B cell (primary cell): ENCODE measurements at regions not wholly inside any gene's neighbourhood (a gene's known extent, or its start where the extent isn't known, plus 50 kb on each side); places are given as distances from the start of the nearest gene placed in this dataset.

ENCODE experiments used
- ATAC-seq: fragments of 200-7000 bp; cut with Tn5 transposase; one replicate; pipeline ENCODE4 v1.10.0; 2021; ENCODE audit warnings: low read depth, mild to moderate bottlenecking, moderate number of reproducible peaks, moderate library complexity
- CTCF ChIA-PET: fragments of 350-600 bp; sonication (Branson Sonifier 250); formaldehyde crosslinking; loops from one replicate; lab custom pipeline; 2021; ENCODE audit warnings: antibody characterized with exemption, inconsistent platforms; lab: Charles Lee
- POLR2A ChIA-PET: fragments of 350-600 bp; sonication (Branson Sonifier 250); formaldehyde crosslinking; loops from one replicate; lab custom pipeline; 2021; ENCODE audit warnings: antibody characterized with exemption; lab: Charles Lee
- DNase-seq: peaks from one replicate; pipeline ENCODE4 v3.0.0; 2013
- H2AFZ ChIP-seq: 2 replicates; pipeline ENCODE4 v1.6.1; 2012; ENCODE audit warnings: mild to moderate bottlenecking, low read depth, low read length; ENCODE audit not compliant: insufficient read depth, poor library complexity, severe bottlenecking
- H3K27ac ChIP-seq, 2 donors: 1 replicate in 1 of 2; 2 replicates in 1 of 2; pipeline ENCODE4 v1.5.1; 2012 to 2013; ENCODE audit warnings: low read length in 2 of 2, mild to moderate bottlenecking in 2 of 2, moderate library complexity in 1 of 2
- H3K27me3 ChIP-seq, 4 experiments: fragments of 200-600 bp in 1 of 4; sonication (generic) in 1 of 4; replicated peaks in 1 of 4; 1 replicate in 2 of 4; 2 replicates in 2 of 4; pipeline versions ENCODE4 v1.6.1 to v1.7.0; 2013 to 2016; ENCODE audit warnings: low read length in 3 of 4, mild to moderate bottlenecking in 2 of 4, mixed read lengths in 1 of 4, moderate library complexity in 1 of 4; ENCODE audit not compliant: insufficient read depth in 4 of 4, control insufficient read depth in 3 of 4; ENCODE audit errors: control extremely low read depth in 1 of 4
- H3K36me3 ChIP-seq, 2 experiments: replicated peaks in 1 of 2; 1 replicate in 1 of 2; 2 replicates in 1 of 2; pipeline versions ENCODE4 v1.6.1 to v1.7.1; 2013; ENCODE audit warnings: low read length in 1 of 2; ENCODE audit not compliant: insufficient read depth in 2 of 2, control insufficient read depth in 1 of 2; ENCODE audit errors: control extremely low read depth in 1 of 2, extremely low read depth in 1 of 2
- H3K4me1 ChIP-seq, 2 donors: fragments of 200-600 bp in 1 of 2; sonication (generic) in 1 of 2; 1 replicate in 1 of 2; 2 replicates in 1 of 2; pipeline versions ENCODE4 v1.5.1 to v1.6.1; 2013 to 2017; ENCODE audit warnings: low read length in 2 of 2; ENCODE audit not compliant: control insufficient read depth in 2 of 2, insufficient read depth in 2 of 2
- H3K4me2 ChIP-seq: replicated peaks from 2 replicates; pipeline ENCODE3; 2012; ENCODE audit warnings: mild to moderate bottlenecking, low read depth, low read length; ENCODE audit not compliant: poor library complexity, severe bottlenecking
- H3K4me3 ChIP-seq, 5 experiments: fragments of 200-600 bp in 1 of 5; sonication (generic) in 1 of 5; 1 replicate in 3 of 5; 2 replicates in 2 of 5; pipeline versions ENCODE4 v1.5.1 to v1.7.0; 2011 to 2016; ENCODE audit warnings: low read length in 4 of 5, mild to moderate bottlenecking in 4 of 5, low read depth in 2 of 5, control low read depth in 1 of 5, moderate library complexity in 1 of 5; ENCODE audit not compliant: insufficient read depth in 1 of 5; ENCODE audit errors: control extremely low read depth in 1 of 5, extremely low read depth in 1 of 5
- H3K79me2 ChIP-seq: fragments of 200-600 bp; sonication (generic); one replicate; pipeline ENCODE4 v1.6.0; 2016; ENCODE audit warnings: low read length; ENCODE audit not compliant: control insufficient read depth, insufficient read depth
- H3K9ac ChIP-seq: fragments of 200-600 bp; sonication (generic); 2 replicates; pipeline ENCODE4 v1.6.1; 2017; ENCODE audit warnings: mild to moderate bottlenecking, low read length, moderate library complexity
- H3K9me3 ChIP-seq, 3 donors: one replicate each; pipeline versions ENCODE4 v1.6.1 to v1.7.1; 2013; ENCODE audit warnings: low read length in 2 of 3; ENCODE audit not compliant: control insufficient read depth in 2 of 3, insufficient read depth in 1 of 3; ENCODE audit errors: control extremely low read depth in 1 of 3
- H4K20me1 ChIP-seq: 2 replicates; pipeline ENCODE4 v1.6.0; 2012; ENCODE audit warnings: mild to moderate bottlenecking, low read length; ENCODE audit not compliant: insufficient read depth, control insufficient read depth, poor library complexity, severe bottlenecking
- H3K27ac Mint-ChIP-seq: one replicate; pipeline ENCODE4 v1.8.0; 2021; ENCODE audit warnings: mixed read lengths
- H3K27me3 Mint-ChIP-seq: one replicate; pipeline ENCODE4 v1.8.0; 2021; ENCODE audit warnings: mixed read lengths
- H3K4me1 Mint-ChIP-seq: one replicate; pipeline ENCODE4 v1.8.0; 2021; ENCODE audit warnings: mixed read lengths
- H3K4me3 Mint-ChIP-seq: one replicate; pipeline ENCODE4 v1.8.0; 2021; ENCODE audit warnings: mixed read lengths
- H3K9me3 Mint-ChIP-seq: one replicate; pipeline ENCODE4 v1.8.0; 2022; ENCODE audit warnings: mixed read lengths; ENCODE audit not compliant: insufficient read depth
- EZH2 ChIP-seq: IDR thresholded peaks from 2 replicates; pipeline ENCODE4 v1.6.1; 2012; ENCODE audit warnings: borderline replicate concordance, low read depth, mild to moderate bottlenecking, moderate library complexity, low read length; ENCODE audit not compliant: insufficient read depth, poor library complexity, severe bottlenecking
- WGBS: methylation state at CpG from one replicate; pipeline ENCODE4 v1.1.5; 2013; ENCODE audit warnings: missing lambda C conversion rate; ENCODE audit not compliant: insufficient coverage; 5-methylcytosine and 5-hydroxymethylcytosine counted together
- intact Hi-C: fragments of 100-400 bp; cut with micrococcal nuclease; formaldehyde crosslinking; loops from one replicate; pipeline ENCODE4 v1.10.0; 2022
- TF ChIP-seq, protein P1 (sequence below): fragments of 200-600 bp; IDR thresholded peaks from one replicate; pipeline ENCODE4 v1.8.0; 2022; ENCODE audit warnings: antibody characterized with exemption, mild to moderate bottlenecking

DNA sequence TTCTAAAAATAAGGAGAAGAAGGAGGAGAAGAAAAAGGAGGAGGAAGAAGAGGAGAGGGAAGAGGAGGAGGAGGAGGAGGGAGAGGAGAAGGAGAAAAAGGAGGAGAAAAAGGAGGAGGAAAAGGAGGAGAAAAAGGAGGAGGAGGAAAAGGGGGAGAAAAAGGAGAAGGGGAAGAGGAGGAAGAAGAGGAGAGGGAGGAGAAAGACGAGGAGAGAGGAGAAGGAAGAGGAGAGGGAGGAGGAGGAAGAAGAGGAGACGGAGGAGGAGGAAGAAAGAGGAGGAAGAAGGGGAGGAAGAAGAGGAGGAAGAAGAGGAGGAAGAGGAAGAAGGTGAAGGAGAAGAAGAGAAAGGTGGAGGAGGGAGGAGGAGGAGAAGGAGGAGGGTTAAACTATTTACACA lies 210.2 kb upstream of the TRPM3 start:
- no peak for TF ChIP-seq EZH2
- TF ChIP-seq, protein P1, sequence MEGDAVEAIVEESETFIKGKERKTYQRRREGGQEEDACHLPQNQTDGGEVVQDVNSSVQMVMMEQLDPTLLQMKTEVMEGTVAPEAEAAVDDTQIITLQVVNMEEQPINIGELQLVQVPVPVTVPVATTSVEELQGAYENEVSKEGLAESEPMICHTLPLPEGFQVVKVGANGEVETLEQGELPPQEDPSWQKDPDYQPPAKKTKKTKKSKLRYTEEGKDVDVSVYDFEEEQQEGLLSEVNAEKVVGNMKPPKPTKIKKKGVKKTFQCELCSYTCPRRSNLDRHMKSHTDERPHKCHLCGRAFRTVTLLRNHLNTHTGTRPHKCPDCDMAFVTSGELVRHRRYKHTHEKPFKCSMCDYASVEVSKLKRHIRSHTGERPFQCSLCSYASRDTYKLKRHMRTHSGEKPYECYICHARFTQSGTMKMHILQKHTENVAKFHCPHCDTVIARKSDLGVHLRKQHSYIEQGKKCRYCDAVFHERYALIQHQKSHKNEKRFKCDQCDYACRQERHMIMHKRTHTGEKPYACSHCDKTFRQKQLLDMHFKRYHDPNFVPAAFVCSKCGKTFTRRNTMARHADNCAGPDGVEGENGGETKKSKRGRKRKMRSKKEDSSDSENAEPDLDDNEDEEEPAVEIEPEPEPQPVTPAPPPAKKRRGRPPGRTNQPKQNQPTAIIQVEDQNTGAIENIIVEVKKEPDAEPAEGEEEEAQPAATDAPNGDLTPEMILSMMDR, result no peak
- ATAC-seq (no peak), DNase-seq (no peak)
- intact Hi-C loops, result no loop called here
- H4K20me1 ChIP-seq, result no peaks in the 10 kb centered on the region
- Mint-ChIP-seq H3K27ac (no peak overlapping the region), H3K27me3 (peaks cover 11% of the 10 kb centered on the region), H3K4me3 (no peak overlapping the region), H3K9me3 (no peaks in the 10 kb centered on the region), H3K4me1 (no peaks in the 10 kb centered on the region)
- H3K9ac ChIP-seq, result no peak overlapping the region
- no peak overlapping the region for H3K27ac ChIP-seq
- H3K4me1 ChIP-seq, result no peaks in the 10 kb centered on the region
- ChIA-PET POLR2A (no interaction called here), CTCF (no interaction called here)
- 20% methylated on average over 1 of the region's 2 CpGs for WGBS
- no peaks in the 10 kb centered on the region for H3K79me2 ChIP-seq
- no peaks in the 10 kb centered on the region for H3K36me3 ChIP-seq
- H3K4me2 ChIP-seq, result no peak overlapping the region
- H3K4me3 ChIP-seq, result no peak overlapping the region
- H3K27me3 ChIP-seq, result peaks cover 0 to 8% (median 0%) of the 10 kb centered on the region in 4 experiments
- no peak overlapping the region for H2AFZ ChIP-seq
- no peaks in the 10 kb centered on the region for H3K9me3 ChIP-seq

DNA sequence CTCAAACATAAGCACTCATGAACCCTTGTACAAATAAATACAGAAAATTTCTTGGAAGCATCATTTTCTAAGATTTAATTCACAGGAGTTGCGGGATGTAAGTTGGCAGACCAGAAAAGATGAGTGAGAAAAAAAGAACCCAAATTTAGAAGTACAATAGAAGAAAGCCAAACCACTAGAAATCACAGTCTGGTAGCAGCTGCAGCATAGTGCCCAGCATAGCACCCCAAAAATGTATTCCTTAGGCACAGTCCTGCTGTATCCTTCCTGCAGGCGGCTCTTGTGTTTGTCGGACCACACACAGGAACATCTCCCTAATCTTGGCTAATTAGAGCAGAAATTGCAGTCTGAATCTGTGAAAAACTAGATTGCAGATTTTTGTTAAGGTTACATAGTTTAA lies 208.5 kb upstream of the TRPM3 start:
- Histone ChIP-seq H3K4me3 (no peak overlapping the region), H3K9me3 (no peaks in the 10 kb centered on the region), H3K4me2 (no peak overlapping the region), H3K27me3 (peaks cover 0 to 8% (median 0%) of the 10 kb centered on the region in 4 experiments), H4K20me1 (no peaks in the 10 kb centered on the region), H3K9ac (no peak overlapping the region), H2AFZ (no peak overlapping the region), H3K4me1 (no peaks in the 10 kb centered on the region), H3K36me3 (no peaks in the 10 kb centered on the region), H3K79me2 (no peaks in the 10 kb centered on the region), H3K27ac (no peak overlapping the region)
- DNase-seq (no peak), ATAC-seq (no peak)
- H3K27ac Mint-ChIP-seq, result no peak overlapping the region
- no peak overlapping the region for H3K4me3 Mint-ChIP-seq
- intact Hi-C loops, result no loop called here
- H3K9me3 Mint-ChIP-seq, result no peaks in the 10 kb centered on the region
- TF ChIP-seq, protein P1, result no peak
- TF ChIP-seq EZH2, result no peak
- POLR2A ChIA-PET, result no interaction called here
- H3K27me3 Mint-ChIP-seq, result peaks cover 11% of the 10 kb centered on the region
- CTCF ChIA-PET, result no interaction called here
- no peaks in the 10 kb centered on the region for H3K4me1 Mint-ChIP-seq
- WGBS, result no CpG with 5 or more reads among the region's 3 CpGs
